Lower leg skin (tissue), 3 donors: ENCODE measurements at regions not wholly inside any gene's neighbourhood (a gene's known extent, or its start where the extent isn't known, plus 50 kb on each side); places are given as distances from the start of the nearest gene placed in this dataset.

Experiments
- POLR2A ChIP-seq, 2 donors: fragments of 450-650 bp; IDR thresholded peaks; one replicate each; pipeline ENCODE4 v1.6.1; 2016 to 2017; ENCODE audit warnings: antibody characterized with exemption in 2 of 2, mild to moderate bottlenecking in 1 of 2, moderate library complexity in 1 of 2
- TF ChIP-seq, protein P1 (sequence below), 3 donors: fragments of 450-650 bp; IDR thresholded peaks; one replicate each; pipeline ENCODE4 v1.5.1; 2016; ENCODE audit warnings: antibody characterized with exemption in 3 of 3, mild to moderate bottlenecking in 3 of 3, moderate library complexity in 2 of 3

DNA sequence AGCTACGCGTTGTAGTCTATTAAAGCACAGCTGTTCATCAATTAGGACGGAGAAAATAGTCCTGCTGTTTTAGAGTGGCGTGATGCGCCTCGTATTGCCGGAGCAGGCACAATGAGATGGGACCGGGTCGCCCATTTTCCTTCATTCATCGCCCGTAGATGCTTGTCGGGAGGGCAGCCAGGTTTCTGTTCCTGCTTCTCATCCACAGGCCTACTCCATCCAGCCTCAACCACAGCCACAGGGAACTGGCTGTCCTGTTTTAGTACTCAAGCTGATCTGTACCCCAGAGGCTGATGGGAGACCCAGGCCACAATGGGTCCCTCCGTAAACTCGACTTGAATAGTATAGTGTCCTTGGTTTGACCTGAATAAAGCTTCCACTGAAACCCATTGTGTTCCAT is 264.0 kb downstream of the VRK1 start:
- TF ChIP-seq, protein P1, sequence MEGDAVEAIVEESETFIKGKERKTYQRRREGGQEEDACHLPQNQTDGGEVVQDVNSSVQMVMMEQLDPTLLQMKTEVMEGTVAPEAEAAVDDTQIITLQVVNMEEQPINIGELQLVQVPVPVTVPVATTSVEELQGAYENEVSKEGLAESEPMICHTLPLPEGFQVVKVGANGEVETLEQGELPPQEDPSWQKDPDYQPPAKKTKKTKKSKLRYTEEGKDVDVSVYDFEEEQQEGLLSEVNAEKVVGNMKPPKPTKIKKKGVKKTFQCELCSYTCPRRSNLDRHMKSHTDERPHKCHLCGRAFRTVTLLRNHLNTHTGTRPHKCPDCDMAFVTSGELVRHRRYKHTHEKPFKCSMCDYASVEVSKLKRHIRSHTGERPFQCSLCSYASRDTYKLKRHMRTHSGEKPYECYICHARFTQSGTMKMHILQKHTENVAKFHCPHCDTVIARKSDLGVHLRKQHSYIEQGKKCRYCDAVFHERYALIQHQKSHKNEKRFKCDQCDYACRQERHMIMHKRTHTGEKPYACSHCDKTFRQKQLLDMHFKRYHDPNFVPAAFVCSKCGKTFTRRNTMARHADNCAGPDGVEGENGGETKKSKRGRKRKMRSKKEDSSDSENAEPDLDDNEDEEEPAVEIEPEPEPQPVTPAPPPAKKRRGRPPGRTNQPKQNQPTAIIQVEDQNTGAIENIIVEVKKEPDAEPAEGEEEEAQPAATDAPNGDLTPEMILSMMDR (IDR thresholded peaks at IDR 0.05): no peak
- TF ChIP-seq POLR2A (IDR thresholded peaks at IDR 0.05): no peak
